Nephron (organoid): ENCODE measurements at regions not wholly inside any gene's neighbourhood (a gene's known extent, or its start where the extent isn't known, plus 50 kb on each side); places are given as distances from the start of the nearest gene placed in this dataset.

Experiments
- H3K27ac Mint-ChIP-seq, 3 experiments: 2 replicates each; pipeline ENCODE4 v1.8.0; 2020; ENCODE audit warnings: mixed read lengths in 3 of 3, mild to moderate bottlenecking in 2 of 3, moderate library complexity in 1 of 3
- H3K27me3 Mint-ChIP-seq: 2 replicates; pipeline ENCODE4 v1.8.0; 2021; ENCODE audit warnings: low read depth, mild to moderate bottlenecking, moderate library complexity, mixed read lengths
- H3K36me3 Mint-ChIP-seq: 2 replicates; pipeline ENCODE4 v1.8.0; 2020; ENCODE audit warnings: low read depth, mixed read lengths
- H3K4me1 Mint-ChIP-seq: 2 replicates; pipeline ENCODE4 v1.8.0; 2020; ENCODE audit warnings: mixed read lengths
- H3K4me3 Mint-ChIP-seq, 3 experiments: 2 replicates each; pipeline ENCODE4 v1.8.0; 2020; ENCODE audit warnings: mild to moderate bottlenecking in 3 of 3, mixed read lengths in 3 of 3, moderate library complexity in 2 of 3
- H3K9me3 Mint-ChIP-seq: 2 replicates; pipeline ENCODE4 v1.8.0; 2020; ENCODE audit warnings: mixed read lengths
- CTCF ChIP-seq, 3 experiments: fragments of 200-600 bp; sonication (generic); IDR thresholded peaks; one replicate each; pipeline ENCODE4 v1.5.0; 2021; ENCODE audit warnings: antibody characterized with exemption in 3 of 3; ENCODE audit not compliant: unreplicated experiment in 3 of 3

GRCh38 chr2:39902103-39902502 is 123.0 kb upstream of the THUMPD2 start:
- Mint-ChIP-seq H3K4me3 (no peak overlapping the region), H3K4me1 (peaks cover 8% of the 10 kb centered on the region), H3K27ac (no peak overlapping the region), H3K36me3 (no peaks in the 10 kb centered on the region), H3K27me3 (peaks cover 4% of the 10 kb centered on the region), H3K9me3 (peaks cover 5% of the 10 kb centered on the region)
- no peak for TF ChIP-seq CTCF (IDR thresholded peaks at IDR 0.05; ENCODE audit: unreplicated experiment in 3 of 3)

- H3K9me3 Mint-ChIP-seq, result peaks cover 5% of the 10 kb centered on the region
- no peak overlapping the region for H3K4me3 Mint-ChIP-seq
- H3K27me3 Mint-ChIP-seq, result peaks cover 4% of the 10 kb centered on the region
- peaks cover 3% of the 10 kb centered on the region for H3K4me1 Mint-ChIP-seq
- no peak for TF ChIP-seq CTCF (IDR thresholded peaks at IDR 0.05; ENCODE audit: unreplicated experiment in 3 of 3)
- H3K36me3 Mint-ChIP-seq, result no peaks in the 10 kb centered on the region
- no peak overlapping the region for H3K27ac Mint-ChIP-seq
Measured at GRCh38 chr2:39898934-39899333, 119.9 kb upstream of the THUMPD2 start.

GRCh38 chr2:39897273-39897672 is 118.2 kb upstream of the THUMPD2 start:
- Mint-ChIP-seq H3K9me3 (peaks cover 5% of the 10 kb centered on the region), H3K36me3 (no peaks in the 10 kb centered on the region), H3K4me3 (no peak overlapping the region), H3K27me3 (no peaks in the 10 kb centered on the region), H3K27ac (no peak overlapping the region), H3K4me1 (no peaks in the 10 kb centered on the region)
- TF ChIP-seq CTCF (IDR thresholded peaks at IDR 0.05; ENCODE audit: unreplicated experiment in 3 of 3), result no peak

GRCh38 chr2:39894082-39894481 is 115.0 kb upstream of the THUMPD2 start:
- H3K9me3 Mint-ChIP-seq, result peaks cover 3% of the 10 kb centered on the region
- H3K4me3 Mint-ChIP-seq, result no peak overlapping the region
- H3K36me3 Mint-ChIP-seq, result no peaks in the 10 kb centered on the region
- H3K4me1 Mint-ChIP-seq, result peaks cover 10% of the 10 kb centered on the region
- TF ChIP-seq CTCF (IDR thresholded peaks at IDR 0.05; ENCODE audit: unreplicated experiment in 3 of 3), result no peak
- no peak overlapping the region for H3K27ac Mint-ChIP-seq
- no peaks in the 10 kb centered on the region for H3K27me3 Mint-ChIP-seq

GRCh38 chr2:39893616-39894015 is 114.6 kb upstream of the THUMPD2 start:
- no peaks in the 10 kb centered on the region for H3K9me3 Mint-ChIP-seq
- H3K27ac Mint-ChIP-seq, result no peak overlapping the region
- no peak overlapping the region for H3K4me3 Mint-ChIP-seq
- H3K4me1 Mint-ChIP-seq, result peaks cover 10% of the 10 kb centered on the region
- H3K36me3 Mint-ChIP-seq, result no peaks in the 10 kb centered on the region
- no peak for TF ChIP-seq CTCF (IDR thresholded peaks at IDR 0.05; ENCODE audit: unreplicated experiment in 3 of 3)
- no peaks in the 10 kb centered on the region for H3K27me3 Mint-ChIP-seq

- Mint-ChIP-seq H3K27ac (no peak overlapping the region), H3K27me3 (peaks cover 5% of the 10 kb centered on the region), H3K4me1 (no peaks in the 10 kb centered on the region), H3K4me3 (no peak overlapping the region), H3K36me3 (no peaks in the 10 kb centered on the region), H3K9me3 (peaks cover 10% of the 10 kb centered on the region)
- no peak for TF ChIP-seq CTCF (IDR thresholded peaks at IDR 0.05; ENCODE audit: unreplicated experiment in 3 of 3)
Measured at GRCh38 chr2:39881948-39882347, 102.9 kb upstream of the THUMPD2 start.
